WI38 (cell line): ENCODE measurements at regions not wholly inside any gene's neighbourhood (a gene's known extent, or its start where the extent isn't known, plus 50 kb on each side); places are given as distances from the start of the nearest gene placed in this dataset.

Experiments used
- H3K4me3 ChIP-seq: 2 replicates; pipeline ENCODE4 v1.5.1; 2011; ENCODE audit warnings: low read depth, mild to moderate bottlenecking, control low read depth, low read length
- CTCF ChIP-seq: IDR thresholded peaks from 2 replicates; pipeline ENCODE4 v1.5.1; 2012; ENCODE audit warnings: low read depth, mild to moderate bottlenecking, control low read depth, low read length

- TF ChIP-seq CTCF, result 0 out of 2 replicates have a peak, but pooled peaks have one; percentile 18
- no peak overlapping the region for H3K4me3 ChIP-seq
These were observed 254.4 kb downstream of the KCNE4 start for GRCh38 chr2:223306371-223306770.

GRCh38 chr2:223311889-223312680 lies 260.1 kb downstream of the KCNE4 start:
- TF ChIP-seq CTCF, result no peak

GRCh38 chr2:223313101-223313500 lies 261.1 kb downstream of the KCNE4 start:
- TF ChIP-seq CTCF, result no peak
- no peak overlapping the region for H3K4me3 ChIP-seq

More at GRCh38 chr2:223311889-223312680, 260.1 kb downstream of the KCNE4 start:
- H3K4me3 ChIP-seq, result no peak overlapping the region

GRCh38 chr2:223314811-223315210 lies 262.8 kb downstream of the KCNE4 start:
- H3K4me3 ChIP-seq, result no peak overlapping the region
- TF ChIP-seq CTCF, result no peak

- H3K4me3 ChIP-seq, result no peak overlapping the region
- TF ChIP-seq CTCF, result no peak
These were observed 263.8 kb downstream of the KCNE4 start for GRCh38 chr2:223315813-223316212.

- TF ChIP-seq CTCF, result no peak
- H3K4me3 ChIP-seq, result no peak overlapping the region
These were observed 264.4 kb downstream of the KCNE4 start for GRCh38 chr2:223316342-223316741.

- no peak for TF ChIP-seq CTCF
- H3K4me3 ChIP-seq, result no peak overlapping the region
These were observed 267.6 kb downstream of the KCNE4 start for GRCh38 chr2:223319601-223320000.
